ENCODE measurements at regions not wholly inside any gene's neighbourhood (a gene's known extent, or its start where the extent isn't known, plus 50 kb on each side); places are given as distances from the start of the nearest gene placed in this dataset.

DNA sequence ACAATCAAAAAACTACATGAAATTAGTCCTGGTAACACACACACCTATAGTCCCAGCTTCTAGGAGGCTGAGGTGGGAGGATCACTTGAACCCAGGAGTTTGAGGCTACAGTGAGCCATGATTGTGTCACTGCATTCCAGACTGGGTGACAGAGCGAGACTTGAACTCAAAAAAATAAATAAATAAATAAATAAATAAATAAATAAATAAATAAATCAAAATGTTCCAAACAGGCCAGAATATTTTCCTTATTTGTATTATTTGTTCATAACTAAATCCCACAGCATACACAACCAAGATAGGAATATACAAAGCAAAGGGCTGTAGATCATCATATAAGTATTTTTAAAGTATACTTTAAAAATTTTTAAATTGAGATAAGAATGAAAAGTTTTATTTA lies 537.2 kb upstream of the CDH8 start:
- DNase-seq: no peak

DNA sequence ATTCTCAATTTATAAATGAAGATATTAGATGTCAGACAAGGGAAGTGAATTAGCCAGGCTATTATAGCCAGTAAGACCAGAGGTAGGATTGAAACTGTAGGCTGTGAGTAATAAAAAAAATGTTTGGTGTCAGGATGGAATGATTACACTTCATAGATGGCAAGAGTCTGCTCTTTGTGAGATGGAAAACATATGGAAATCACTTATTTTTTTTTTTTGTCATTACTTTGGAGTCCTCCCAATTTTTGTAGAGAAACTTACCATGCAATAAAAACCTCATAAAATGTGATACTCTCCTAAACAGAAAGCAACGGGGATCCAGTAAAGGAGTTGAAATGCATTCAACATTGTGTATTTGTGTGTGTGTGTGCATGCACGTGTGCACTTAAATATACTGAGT lies 532.7 kb upstream of the CDH8 start:
- DNase-seq: no peak

DNA sequence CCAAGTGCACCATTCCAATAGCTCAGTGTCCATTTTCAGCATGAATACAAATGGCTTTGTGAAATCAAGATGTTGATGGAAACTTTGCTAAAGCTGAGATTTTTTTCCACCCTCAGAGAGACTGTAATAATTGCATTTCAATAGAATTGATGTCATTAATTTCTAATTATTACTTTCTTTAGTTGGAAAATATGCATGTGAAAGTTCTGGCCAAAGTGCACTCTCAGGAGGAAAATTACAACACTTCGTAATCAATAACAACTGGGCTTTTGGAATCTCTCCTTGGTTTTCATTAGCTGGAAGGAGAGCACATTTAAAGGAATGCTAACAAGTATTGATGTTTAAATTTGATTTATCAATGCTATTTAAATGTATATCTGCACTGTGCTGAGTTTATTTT lies 529.5 kb upstream of the CDH8 start:
- DNase-seq: no peak

- no peak for DNase-seq
These were observed 528.1 kb upstream of the CDH8 start for GRCh38 chr16:62564291-62564690.

DNA sequence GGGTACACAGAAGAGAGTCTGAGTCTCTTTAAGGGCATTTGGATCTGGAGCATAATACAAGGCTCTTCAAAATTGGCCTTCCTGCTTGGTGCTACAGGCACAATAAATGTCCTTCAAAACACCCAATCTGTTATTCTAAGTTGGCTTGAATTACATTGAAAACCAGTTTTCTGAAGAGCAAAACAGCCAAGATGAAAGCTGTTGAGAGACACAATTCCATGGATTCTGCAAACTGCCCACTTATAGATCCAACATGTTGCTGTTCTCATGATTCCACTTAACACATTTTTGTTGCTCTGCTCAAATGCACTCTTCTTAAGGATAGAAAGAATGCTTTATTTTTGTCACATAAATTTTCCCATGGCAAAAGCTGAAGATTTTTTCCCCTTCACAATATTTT lies 525.9 kb upstream of the CDH8 start:
- DNase-seq: no peak

DNA sequence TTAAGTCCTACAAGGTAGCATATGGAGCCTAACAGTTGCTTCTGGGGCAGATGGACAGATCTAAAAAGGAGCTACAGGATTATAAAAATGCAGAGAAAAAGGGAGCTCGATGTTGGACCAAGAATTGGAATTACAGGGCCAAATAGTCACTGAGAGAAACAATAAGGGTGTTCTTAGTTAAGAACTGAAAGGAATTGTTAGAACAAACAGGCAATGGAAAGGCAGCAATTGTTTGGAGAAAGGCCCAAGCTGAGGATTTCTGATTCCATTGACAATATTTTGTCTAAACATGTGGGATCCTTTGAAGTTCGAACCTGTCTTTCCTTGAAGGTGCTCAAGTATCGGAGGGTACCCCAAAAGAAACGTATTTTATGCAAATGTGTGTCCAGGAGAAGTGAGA lies 513.6 kb upstream of the CDH8 start:
- DNase-seq: peak; percentile 49

DNA sequence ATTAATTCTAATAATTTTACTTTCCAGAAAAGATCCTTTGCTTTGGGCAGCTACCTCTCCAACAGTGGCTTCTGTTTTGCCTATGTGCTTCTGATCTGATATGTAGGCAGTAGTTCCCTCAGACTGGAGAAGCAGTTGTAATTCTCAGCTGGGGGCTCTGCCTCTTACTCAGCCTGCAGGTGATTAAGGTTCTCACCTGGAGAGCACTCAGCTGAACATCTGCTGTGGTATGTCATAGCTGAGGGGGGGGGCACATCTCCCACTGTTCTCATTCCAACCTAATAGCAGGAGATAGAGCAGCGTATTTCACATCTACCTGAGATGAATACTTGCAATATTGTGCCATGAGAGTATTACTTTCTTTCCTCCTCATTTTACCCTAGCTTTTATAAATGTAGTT lies 511.9 kb upstream of the CDH8 start:
- no peak for DNase-seq

GRCh38 chr16:62546701-62547100 lies 510.5 kb upstream of the CDH8 start:
- DNase-seq: no peak

GRCh38 chr16:62545039-62545438 lies 508.8 kb upstream of the CDH8 start:
- no peak for DNase-seq

DNA sequence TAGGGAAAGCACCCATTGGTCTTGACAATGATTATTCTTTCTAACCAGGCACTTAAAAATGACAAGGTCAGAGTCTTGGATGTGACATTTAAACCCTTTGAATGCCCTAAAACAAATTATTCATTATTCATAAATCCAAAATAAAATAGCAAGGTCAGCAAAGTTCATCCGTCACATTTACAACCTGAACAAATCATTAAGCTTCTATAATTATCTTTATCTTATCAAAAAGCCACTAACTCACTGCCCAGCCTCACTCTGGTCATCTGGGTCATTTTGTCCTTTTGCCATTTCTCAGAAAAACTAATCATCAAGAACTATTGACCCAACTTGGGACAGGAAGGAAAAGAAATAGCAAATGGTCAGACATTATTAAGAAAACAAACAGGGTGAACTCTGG lies 507.3 kb upstream of the CDH8 start:
- no peak for DNase-seq

- no peak for DNase-seq
These were observed 503.4 kb upstream of the CDH8 start for GRCh38 chr16:62539657-62540056.

- no peak for DNase-seq
These were observed 494.2 kb upstream of the CDH8 start for GRCh38 chr16:62530426-62530825.

DNA sequence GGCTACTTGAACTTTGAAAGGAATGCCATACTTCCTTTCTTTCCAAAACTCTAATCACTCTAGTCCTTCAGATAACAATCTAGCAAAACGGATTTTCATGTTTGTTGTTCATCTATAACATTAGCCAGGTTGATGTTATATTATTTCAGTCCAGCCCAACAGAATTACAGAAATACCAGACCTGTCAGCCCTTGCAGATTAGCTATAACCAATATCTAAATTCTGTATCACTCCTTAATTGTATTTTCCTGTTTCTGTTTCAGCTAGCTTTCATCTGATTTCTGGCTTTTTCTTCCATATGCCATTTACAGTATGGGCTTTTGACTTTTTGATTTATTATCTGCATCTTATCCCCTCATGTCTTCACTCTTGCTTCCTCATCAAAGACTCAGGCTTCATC lies 479.8 kb upstream of the CDH8 start:
- DNase-seq: no peak

DNA sequence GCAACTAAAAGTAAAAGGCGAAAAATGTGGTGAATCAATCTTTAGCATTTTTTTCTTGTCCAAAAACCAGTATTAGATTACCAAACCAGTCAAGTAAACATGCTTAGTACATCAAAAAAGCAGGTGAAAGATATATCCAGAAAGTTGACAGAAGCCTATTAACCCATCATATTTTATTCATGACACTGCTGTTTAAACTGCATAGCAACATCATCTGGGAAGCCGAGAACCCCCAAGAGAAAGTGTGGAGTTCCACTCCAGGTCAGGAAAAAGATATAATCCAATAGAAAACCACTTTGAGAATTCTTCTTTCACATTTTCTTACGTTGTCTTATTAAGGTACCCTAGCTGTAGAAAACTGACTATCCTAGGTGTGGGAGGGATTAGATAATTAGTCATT lies 466.8 kb upstream of the CDH8 start:
- DNase-seq: no peak

DNA sequence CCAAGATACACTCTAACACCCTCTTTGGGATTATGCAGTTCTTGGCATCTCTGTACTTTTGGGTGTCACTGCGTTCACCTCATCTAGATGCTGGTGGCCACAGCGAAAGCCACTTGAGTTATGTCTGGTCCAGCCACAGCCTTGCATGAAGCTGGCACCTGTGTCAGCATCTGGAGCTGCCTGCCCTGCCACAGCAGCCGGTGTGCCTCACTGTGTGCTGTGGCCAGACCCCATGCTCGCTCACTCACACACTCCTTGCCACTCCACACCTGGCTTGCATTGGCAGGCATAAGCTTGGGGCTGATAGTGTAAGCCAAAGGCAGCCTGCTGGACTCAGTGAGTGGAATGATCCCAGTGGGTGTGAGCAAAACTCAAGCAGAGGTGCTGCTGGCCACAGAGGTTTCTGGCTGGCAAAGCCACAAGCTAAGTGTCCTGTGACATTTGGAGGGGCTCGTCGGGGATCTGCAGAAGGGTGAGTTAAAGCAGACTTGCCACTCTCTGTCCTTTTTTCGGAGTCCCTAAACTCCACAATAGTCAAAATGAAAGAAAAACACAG lies 442.7 kb upstream of the CDH8 start:
- DNase-seq: no peak

DNA sequence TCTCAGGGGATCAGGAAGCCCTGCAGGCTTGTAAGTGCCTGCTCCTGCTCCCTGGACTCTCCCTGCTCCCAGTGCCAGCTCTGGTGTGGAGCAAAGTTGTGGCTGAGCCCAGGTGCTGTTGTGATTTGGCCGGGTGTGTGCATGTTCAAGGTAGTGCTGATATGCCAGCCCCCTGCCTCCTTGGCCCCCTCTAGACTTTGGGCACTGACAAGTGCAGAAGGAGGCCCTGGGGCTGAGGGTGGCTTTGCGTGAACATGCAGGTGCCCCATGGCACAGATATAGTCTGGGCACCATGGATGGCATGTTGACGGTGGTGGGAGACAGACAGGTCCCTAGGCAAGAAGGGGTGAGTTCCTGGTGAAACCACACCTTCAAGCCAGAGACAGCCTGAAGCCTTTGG lies 441.6 kb upstream of the CDH8 start:
- no peak for DNase-seq

GRCh38 chr16:62475573-62475972 lies 439.3 kb upstream of the CDH8 start:
- DNase-seq: no peak

- DNase-seq: no peak
These were observed 426.7 kb upstream of the CDH8 start for GRCh38 chr16:62462971-62463370.

DNA sequence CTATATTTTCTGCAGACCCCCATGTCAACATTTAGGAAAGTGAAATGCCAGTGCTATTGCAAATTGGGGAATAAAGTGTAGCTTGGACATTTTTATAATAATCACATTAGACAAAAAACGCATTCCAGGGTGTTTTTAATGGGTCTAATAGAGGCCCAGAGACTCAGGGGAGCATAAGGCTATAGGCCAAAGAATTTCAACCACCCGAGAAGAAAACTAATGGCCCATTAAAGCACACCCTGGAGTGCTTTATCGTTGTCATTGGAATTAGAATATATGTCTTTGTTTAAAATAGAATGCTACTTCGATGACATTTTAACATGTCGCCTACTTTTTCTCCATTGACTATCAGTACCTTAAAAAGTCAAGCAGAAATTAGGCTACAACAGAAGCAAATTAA lies 414.1 kb upstream of the CDH8 start:
- no peak for DNase-seq

DNA sequence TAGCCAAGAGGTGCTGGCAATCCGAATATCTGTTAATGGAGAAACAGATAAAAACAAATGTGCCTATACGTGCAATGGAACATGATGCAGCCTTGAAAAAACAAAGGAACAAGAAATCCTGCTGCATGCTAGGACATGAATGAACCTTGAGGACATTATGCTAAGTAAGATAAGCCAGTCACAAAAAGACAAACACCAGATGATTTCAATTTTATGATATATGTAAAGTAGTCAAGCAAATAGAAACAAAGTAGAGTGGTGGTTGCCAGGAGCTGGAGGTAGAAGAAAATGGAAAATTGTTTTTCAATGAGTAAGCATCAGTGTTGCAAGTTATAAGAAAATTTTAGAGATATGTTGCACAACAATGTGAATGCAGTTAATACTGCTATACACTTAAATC lies 409.7 kb upstream of the CDH8 start:
- no peak for DNase-seq

GRCh38 chr16:62424206-62424605 lies 388.0 kb upstream of the CDH8 start:
- no peak for DNase-seq

GRCh38 chr16:62408760-62409159 lies 372.5 kb upstream of the CDH8 start:
- no peak for DNase-seq

GRCh38 chr16:62406387-62406786 lies 370.1 kb upstream of the CDH8 start:
- DNase-seq: no peak

DNA sequence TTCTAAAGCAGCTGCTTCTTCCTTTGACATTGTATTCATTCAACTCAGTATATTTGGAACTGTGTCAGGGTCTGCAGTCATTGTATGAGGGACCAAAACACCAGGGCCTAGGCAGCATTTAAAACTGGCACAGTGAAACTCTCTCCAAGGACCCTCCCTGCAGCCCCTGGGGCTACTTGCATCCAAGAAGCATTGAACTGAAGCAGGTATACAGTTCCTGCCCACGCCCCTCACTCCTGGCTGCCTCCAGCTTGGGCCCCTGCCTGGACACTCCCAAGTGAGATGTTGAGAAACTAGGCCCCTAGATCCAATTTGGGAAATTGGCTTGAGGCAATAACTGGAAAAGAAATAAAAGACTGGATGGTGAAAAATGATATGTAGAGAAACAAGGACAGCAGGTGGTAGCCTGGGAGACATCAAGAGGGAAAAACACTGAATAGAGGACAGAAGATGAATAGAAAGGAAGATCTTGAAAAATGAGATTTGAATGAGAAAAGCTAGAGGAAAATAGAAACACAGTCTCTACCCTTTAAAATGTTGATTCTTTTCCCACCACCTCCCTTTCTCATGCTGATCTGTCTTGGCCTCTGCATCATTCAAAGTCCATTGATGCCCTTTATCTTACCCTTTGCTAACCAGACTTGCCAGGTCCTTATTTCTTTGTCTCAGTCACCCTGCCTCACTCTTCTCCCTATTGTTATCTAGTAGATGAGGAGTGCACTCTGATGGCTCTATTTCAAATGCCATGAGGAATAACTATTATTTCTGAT lies 368.8 kb upstream of the CDH8 start:
- no peak for DNase-seq

GRCh38 chr16:62392698-62393097 lies 356.5 kb upstream of the CDH8 start:
- no peak for DNase-seq

All from midbrain (tissue), 1 donor.